ENCODE measurements at regions not wholly inside any gene's neighbourhood (a gene's known extent, or its start where the extent isn't known, plus 50 kb on each side); places are given as distances from the start of the nearest gene placed in this dataset.

DNA sequence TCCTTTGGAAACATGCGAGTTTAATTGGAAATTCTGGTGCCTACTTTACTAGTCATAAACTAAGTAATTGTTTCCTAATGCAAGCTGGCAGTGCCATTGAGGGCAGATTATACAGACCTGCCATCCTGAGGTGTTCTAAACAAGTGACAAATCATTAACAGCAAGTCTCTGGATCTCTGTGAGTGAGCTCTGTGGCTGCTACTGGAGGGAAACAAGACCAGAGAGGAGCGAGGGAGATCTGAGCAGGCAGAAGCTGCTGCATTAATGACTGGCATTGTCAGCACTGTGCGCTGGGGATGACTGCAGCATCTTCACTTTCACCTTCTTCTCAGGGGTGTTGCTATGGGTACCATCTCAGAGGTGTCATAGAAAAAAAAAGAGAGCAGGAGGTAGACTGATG, 308.4 kb upstream of the DPH6 start:
- no peak overlapping the region for H3K27ac Mint-ChIP-seq (ENCODE audit: unreplicated experiment)

DNA sequence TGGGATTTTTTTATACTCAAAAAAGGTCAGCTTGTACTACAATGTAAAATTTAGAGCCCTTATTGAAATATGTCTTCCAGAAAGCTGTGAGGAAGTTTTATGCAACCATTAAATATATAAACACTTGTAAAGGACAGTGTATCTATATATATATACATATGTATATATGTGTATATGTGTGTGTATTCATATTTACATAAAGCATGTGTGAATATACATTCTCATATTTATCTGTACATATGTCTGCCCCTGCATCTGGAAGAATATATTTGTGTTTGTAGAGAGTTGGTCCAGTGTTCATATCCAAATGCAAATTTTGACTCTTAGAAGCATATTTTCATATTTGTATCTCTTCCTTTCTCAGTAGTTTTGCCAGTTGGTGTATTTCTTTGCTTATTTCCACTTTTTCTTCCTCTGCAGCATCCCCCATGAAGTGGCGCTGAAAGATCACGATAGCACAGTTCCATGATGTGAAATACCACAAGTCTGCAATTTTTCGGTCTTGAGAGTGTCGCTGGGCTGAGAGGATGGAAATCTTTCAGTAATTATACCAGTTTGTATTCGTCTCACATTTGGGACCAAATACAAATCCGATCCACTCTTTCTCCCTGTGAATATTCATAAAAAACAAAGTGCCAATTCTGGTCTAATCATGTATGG, 311.7 kb upstream of the DPH6 start:
- no peaks in the 10 kb centered on the region for H3K9me3 Mint-ChIP-seq (ENCODE audit: unreplicated experiment)
- no peak overlapping the region for H3K27ac Mint-ChIP-seq (ENCODE audit: unreplicated experiment)
- no peak overlapping the region for H3K4me3 Mint-ChIP-seq (ENCODE audit: unreplicated experiment)

More for the DNA sequence above, 308.4 kb upstream of the DPH6 start:
- DNase-seq (ENCODE audit: low spot score) = no peak
- Mint-ChIP-seq H3K9me3 (ENCODE audit: unreplicated experiment) (no peaks in the 10 kb centered on the region), H3K4me3 (ENCODE audit: unreplicated experiment) (no peak overlapping the region), H3K4me1 (ENCODE audit: unreplicated experiment) (peaks cover 12% of the 10 kb centered on the region), H3K36me3 (ENCODE audit: low read depth, unreplicated experiment) (no peaks in the 10 kb centered on the region), H3K27me3 (ENCODE audit: unreplicated experiment) (no peaks in the 10 kb centered on the region)
- TF ChIP-seq, protein P1, sequence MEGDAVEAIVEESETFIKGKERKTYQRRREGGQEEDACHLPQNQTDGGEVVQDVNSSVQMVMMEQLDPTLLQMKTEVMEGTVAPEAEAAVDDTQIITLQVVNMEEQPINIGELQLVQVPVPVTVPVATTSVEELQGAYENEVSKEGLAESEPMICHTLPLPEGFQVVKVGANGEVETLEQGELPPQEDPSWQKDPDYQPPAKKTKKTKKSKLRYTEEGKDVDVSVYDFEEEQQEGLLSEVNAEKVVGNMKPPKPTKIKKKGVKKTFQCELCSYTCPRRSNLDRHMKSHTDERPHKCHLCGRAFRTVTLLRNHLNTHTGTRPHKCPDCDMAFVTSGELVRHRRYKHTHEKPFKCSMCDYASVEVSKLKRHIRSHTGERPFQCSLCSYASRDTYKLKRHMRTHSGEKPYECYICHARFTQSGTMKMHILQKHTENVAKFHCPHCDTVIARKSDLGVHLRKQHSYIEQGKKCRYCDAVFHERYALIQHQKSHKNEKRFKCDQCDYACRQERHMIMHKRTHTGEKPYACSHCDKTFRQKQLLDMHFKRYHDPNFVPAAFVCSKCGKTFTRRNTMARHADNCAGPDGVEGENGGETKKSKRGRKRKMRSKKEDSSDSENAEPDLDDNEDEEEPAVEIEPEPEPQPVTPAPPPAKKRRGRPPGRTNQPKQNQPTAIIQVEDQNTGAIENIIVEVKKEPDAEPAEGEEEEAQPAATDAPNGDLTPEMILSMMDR (IDR thresholded peaks at IDR 0.05; ENCODE audit: unreplicated experiment) = no peak

DNA sequence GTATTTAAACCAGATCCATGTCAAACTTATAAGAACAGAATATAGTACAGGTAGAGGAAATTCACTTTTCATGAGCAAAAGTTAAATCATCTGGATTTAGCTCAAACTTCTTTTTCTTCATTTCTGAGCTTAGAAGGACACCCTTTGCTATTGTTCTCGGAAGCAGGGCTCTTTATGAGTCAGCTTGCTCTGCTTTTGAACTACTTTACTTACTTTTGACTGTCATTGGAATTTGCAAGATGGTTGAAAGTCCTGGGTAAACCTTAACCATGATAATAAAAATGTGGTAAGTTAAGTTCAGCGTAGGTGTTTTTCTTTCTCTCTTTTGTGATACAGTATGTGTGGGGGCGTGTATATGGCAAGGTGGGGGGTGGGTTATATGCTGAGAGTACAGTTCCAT, 312.7 kb upstream of the DPH6 start:
- Mint-ChIP-seq H3K36me3 (ENCODE audit: low read depth, unreplicated experiment) (no peaks in the 10 kb centered on the region), H3K27me3 (ENCODE audit: unreplicated experiment) (no peaks in the 10 kb centered on the region), H3K4me1 (ENCODE audit: unreplicated experiment) (peaks cover 14% of the 10 kb centered on the region), H3K9me3 (ENCODE audit: unreplicated experiment) (no peaks in the 10 kb centered on the region), H3K27ac (ENCODE audit: unreplicated experiment) (peak overlapping the region; percentile 68), H3K4me3 (ENCODE audit: unreplicated experiment) (no peak overlapping the region)
- DNase-seq (ENCODE audit: low spot score) = no peak
- TF ChIP-seq, protein P1 (IDR thresholded peaks at IDR 0.05; ENCODE audit: unreplicated experiment) = no peak

More for the DNA sequence above, 311.7 kb upstream of the DPH6 start:
- no peaks in the 10 kb centered on the region for H3K36me3 Mint-ChIP-seq (ENCODE audit: low read depth, unreplicated experiment)
- H3K4me1 Mint-ChIP-seq (ENCODE audit: unreplicated experiment) = peaks cover 14% of the 10 kb centered on the region
- TF ChIP-seq, protein P1 (IDR thresholded peaks at IDR 0.05; ENCODE audit: unreplicated experiment) = no peak
- DNase-seq (ENCODE audit: low spot score) = no peak
- H3K27me3 Mint-ChIP-seq (ENCODE audit: unreplicated experiment) = no peaks in the 10 kb centered on the region

DNA sequence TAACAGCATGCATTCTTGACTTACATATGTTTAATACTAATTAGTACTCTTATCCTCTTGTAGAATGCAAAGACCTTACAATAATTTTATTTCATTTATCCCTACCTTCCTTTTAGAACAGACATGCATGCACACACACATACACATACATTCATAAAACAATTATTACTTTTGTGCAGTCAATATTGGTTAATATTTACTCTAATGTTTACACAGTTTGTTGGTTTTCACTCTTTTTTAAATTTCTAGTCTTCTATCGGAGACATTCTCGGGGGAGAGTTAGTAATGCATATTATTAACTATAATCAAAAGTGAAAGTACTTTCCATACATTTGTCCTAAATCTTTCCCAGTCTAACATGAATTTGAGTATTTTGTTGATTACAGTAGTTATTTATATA, 317.7 kb upstream of the DPH6 start:
- Mint-ChIP-seq H3K36me3 (ENCODE audit: low read depth, unreplicated experiment) (no peaks in the 10 kb centered on the region), H3K27ac (ENCODE audit: unreplicated experiment) (no peak overlapping the region), H3K9me3 (ENCODE audit: unreplicated experiment) (no peaks in the 10 kb centered on the region), H3K4me1 (ENCODE audit: unreplicated experiment) (peaks cover 6% of the 10 kb centered on the region), H3K27me3 (ENCODE audit: unreplicated experiment) (no peaks in the 10 kb centered on the region), H3K4me3 (ENCODE audit: unreplicated experiment) (no peak overlapping the region)
- no peak for DNase-seq (ENCODE audit: low spot score)
- TF ChIP-seq, protein P1 (IDR thresholded peaks at IDR 0.05; ENCODE audit: unreplicated experiment) = no peak

DNA sequence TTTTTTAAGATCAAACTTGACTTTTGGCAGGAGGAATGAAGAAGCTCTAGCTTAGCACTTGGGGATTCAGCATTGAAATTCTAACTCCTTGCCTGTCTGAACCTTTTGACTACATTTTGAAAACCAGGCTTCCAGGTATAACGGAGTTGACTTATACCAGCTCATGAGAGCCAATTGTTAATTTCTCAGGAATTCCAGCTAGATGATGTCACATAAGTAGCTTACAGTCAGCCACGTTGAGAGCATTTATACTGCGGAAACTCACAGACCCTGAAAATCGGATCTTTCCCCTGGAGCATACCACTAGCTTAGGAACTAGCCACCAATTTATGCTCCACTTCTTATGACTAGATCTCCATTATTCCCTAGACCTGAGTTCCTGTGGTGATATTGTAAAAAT, 321.4 kb upstream of the DPH6 start:
- H3K4me3 Mint-ChIP-seq (ENCODE audit: unreplicated experiment) = no peak overlapping the region
- no peak for DNase-seq (ENCODE audit: low spot score)
- no peaks in the 10 kb centered on the region for H3K36me3 Mint-ChIP-seq (ENCODE audit: low read depth, unreplicated experiment)
- no peaks in the 10 kb centered on the region for H3K27me3 Mint-ChIP-seq (ENCODE audit: unreplicated experiment)
- peaks cover 3% of the 10 kb centered on the region for H3K4me1 Mint-ChIP-seq (ENCODE audit: unreplicated experiment)
- H3K27ac Mint-ChIP-seq (ENCODE audit: unreplicated experiment) = no peak overlapping the region
- H3K9me3 Mint-ChIP-seq (ENCODE audit: unreplicated experiment) = no peaks in the 10 kb centered on the region
- TF ChIP-seq, protein P1 (IDR thresholded peaks at IDR 0.05; ENCODE audit: unreplicated experiment) = no peak
